ENCODE measurements at regions not wholly inside any gene's neighbourhood (a gene's known extent, or its start where the extent isn't known, plus 50 kb on each side); places are given as distances from the start of the nearest gene placed in this dataset.

DNA sequence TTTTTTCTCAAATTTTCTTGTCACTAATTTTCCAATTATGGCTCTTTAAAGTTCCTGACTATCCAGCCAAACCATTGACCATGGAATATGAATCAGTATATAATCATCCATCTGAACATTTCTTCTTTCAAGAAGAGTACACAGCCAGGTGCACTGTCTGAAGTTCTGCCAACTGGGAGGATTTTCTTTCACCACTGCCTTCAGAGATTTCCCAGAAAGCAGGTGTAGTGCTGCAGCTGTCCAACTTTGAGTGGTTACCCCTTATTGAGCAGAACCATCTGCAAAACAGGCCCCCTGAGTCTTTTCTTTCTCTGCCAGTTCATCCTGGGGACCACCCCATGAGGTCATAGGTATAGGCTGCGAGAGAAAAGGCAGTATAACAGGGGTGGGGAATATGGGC is 1213.2 kb downstream of the RAPGEF2 start:
- Histone ChIP-seq H3K27ac (no peak overlapping the region), H3K4me3 (no peak overlapping the region), H3K27me3 (no peaks in the 10 kb centered on the region), H3K4me1 (no peaks in the 10 kb centered on the region), H3K9me3 (no peaks in the 10 kb centered on the region), H3K36me3 (no peaks in the 10 kb centered on the region)
- TF ChIP-seq, protein P1, sequence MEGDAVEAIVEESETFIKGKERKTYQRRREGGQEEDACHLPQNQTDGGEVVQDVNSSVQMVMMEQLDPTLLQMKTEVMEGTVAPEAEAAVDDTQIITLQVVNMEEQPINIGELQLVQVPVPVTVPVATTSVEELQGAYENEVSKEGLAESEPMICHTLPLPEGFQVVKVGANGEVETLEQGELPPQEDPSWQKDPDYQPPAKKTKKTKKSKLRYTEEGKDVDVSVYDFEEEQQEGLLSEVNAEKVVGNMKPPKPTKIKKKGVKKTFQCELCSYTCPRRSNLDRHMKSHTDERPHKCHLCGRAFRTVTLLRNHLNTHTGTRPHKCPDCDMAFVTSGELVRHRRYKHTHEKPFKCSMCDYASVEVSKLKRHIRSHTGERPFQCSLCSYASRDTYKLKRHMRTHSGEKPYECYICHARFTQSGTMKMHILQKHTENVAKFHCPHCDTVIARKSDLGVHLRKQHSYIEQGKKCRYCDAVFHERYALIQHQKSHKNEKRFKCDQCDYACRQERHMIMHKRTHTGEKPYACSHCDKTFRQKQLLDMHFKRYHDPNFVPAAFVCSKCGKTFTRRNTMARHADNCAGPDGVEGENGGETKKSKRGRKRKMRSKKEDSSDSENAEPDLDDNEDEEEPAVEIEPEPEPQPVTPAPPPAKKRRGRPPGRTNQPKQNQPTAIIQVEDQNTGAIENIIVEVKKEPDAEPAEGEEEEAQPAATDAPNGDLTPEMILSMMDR (IDR thresholded peaks at IDR 0.05), result no peak
- DNase-seq (ENCODE audit: low spot score in 2 of 2), result no peak
- intact Hi-C loops (cut with DNase I), result no loop called here

GRCh38 chr4:160318567-160319220 is 1215.8 kb downstream of the RAPGEF2 start:
- Histone ChIP-seq H3K9me3 (no peaks in the 10 kb centered on the region), H3K4me1 (no peaks in the 10 kb centered on the region), H3K4me3 (no peak overlapping the region), H3K36me3 (no peaks in the 10 kb centered on the region), H3K27me3 (no peaks in the 10 kb centered on the region), H3K27ac (no peak overlapping the region)
- no peak for DNase-seq (ENCODE audit: low spot score in 2 of 2)
- TF ChIP-seq, protein P1 (IDR thresholded peaks at IDR 0.05), result no peak
- intact Hi-C loops (cut with DNase I), result no loop called here

DNA sequence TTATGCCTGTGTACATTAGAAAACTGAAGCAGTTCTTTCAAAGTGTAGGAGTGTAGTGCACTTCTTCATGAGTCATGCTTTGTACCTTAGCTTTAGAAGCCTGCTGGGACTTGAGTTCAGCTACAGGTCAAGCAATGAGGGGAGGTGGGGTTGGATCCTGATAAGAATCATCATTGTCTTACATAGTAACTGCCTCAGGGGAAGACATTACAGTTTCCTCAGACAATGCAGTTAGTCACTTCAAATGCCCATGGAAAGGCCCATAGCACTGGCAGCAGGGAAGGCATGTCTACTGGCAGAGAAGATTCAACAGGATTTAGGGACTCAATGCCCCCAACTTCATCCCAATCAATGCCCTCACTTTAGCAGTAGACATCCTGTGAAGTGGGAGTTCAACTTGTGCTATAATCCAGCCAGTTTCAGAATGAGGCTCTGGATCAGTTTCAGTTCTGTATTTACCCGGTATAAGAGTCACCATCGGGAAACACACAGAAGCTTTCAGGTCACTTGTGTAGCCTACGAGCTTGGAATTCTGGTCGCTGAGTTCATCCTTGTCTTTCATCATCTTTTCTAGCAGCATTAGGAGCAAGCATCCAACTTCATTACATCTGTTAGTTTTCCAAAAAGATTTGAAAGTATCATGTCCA is 1216.5 kb downstream of the RAPGEF2 start:
- DNase-seq (ENCODE audit: low spot score in 2 of 2), result no peak
- Histone ChIP-seq H3K4me1 (no peaks in the 10 kb centered on the region), H3K36me3 (no peaks in the 10 kb centered on the region), H3K4me3 (no peak overlapping the region), H3K27ac (no peak overlapping the region), H3K27me3 (no peaks in the 10 kb centered on the region), H3K9me3 (no peaks in the 10 kb centered on the region)
- intact Hi-C loops (cut with DNase I), result no loop called here
- TF ChIP-seq, protein P1 (IDR thresholded peaks at IDR 0.05), result no peak

DNA sequence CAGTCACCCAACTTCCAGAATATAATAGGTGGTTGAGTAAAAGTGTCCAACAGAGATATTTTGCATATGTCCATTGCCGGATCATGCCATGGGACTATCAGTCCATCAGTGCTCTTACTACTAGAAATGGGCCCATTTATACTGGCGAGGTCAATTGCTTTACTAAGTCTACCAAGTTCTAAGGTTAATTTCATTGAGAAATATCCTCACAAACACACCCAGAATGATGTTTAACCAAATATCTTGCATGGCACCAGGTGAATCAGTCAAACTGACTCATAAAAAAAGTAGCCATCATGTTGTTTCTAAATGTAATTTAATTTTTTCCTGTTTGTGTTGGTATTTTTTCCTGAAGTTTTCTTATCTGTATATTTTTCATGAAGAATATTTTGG is 1217.0 kb downstream of the RAPGEF2 start:
- H3K36me3 ChIP-seq, result no peaks in the 10 kb centered on the region
- DNase-seq (ENCODE audit: low spot score in 2 of 2), result no peak
- no peaks in the 10 kb centered on the region for H3K9me3 ChIP-seq
- TF ChIP-seq, protein P1 (IDR thresholded peaks at IDR 0.05), result no peak
- H3K4me1 ChIP-seq, result no peaks in the 10 kb centered on the region
- H3K4me3 ChIP-seq, result no peak overlapping the region
- no peaks in the 10 kb centered on the region for H3K27me3 ChIP-seq
- intact Hi-C loops (cut with DNase I), result no loop called here
- no peak overlapping the region for H3K27ac ChIP-seq

DNA sequence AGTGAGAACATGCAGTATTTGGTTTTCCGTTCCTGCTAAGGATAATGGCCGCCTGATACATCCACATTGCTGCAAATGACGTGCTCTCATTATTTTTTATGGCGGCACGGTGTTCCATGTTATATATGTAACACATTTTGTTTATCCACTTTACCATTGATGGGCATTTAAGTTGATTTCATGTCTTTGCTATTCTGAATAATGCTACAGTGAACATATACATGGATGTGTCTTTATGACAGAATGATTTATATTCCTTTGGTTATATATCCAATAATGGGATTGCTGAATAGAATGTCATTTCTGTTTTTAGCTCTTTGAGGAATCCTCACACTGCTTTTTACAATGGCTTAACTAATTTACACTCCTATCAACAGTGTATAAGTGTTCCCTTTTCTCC is 1223.2 kb downstream of the RAPGEF2 start:
- H3K4me1 ChIP-seq, result no peaks in the 10 kb centered on the region
- no peaks in the 10 kb centered on the region for H3K9me3 ChIP-seq
- TF ChIP-seq, protein P1 (IDR thresholded peaks at IDR 0.05), result no peak
- H3K27ac ChIP-seq, result no peak overlapping the region
- no peak overlapping the region for H3K4me3 ChIP-seq
- intact Hi-C loops (cut with DNase I), result no loop called here
- H3K27me3 ChIP-seq, result no peaks in the 10 kb centered on the region
- no peak for DNase-seq (ENCODE audit: low spot score in 2 of 2)
- no peaks in the 10 kb centered on the region for H3K36me3 ChIP-seq

All from ascending aorta (tissue), 2 donors.